Epithelial cell of proximal tubule (primary cell): ENCODE measurements at regions not wholly inside any gene's neighbourhood (a gene's known extent, or its start where the extent isn't known, plus 50 kb on each side); places are given as distances from the start of the nearest gene placed in this dataset.
A peak's percentile ranks its signal among the peaks of the same experiment; 100 is the strongest.

Experiments used
- DNase-seq: peaks from one replicate; pipeline ENCODE4 v3.0.0-alpha.2; 2011; ENCODE audit warnings: low read depth
- H3K4me3 ChIP-seq: 2 replicates; pipeline ENCODE4 v1.5.1; 2011; ENCODE audit warnings: low read depth, mild to moderate bottlenecking, low read length
- CTCF ChIP-seq: conservative IDR thresholded peaks from 2 replicates; pipeline ENCODE4 v1.5.1; 2012; ENCODE audit warnings: low read depth, mild to moderate bottlenecking, low read length

- TF ChIP-seq CTCF = no peak
- no peak for DNase-seq
- no peak overlapping the region for H3K4me3 ChIP-seq
Measured at GRCh38 chr5:137567226-137567625, 68.1 kb upstream of the SPOCK1 start.

GRCh38 chr5:137566780-137567179 is 67.7 kb upstream of the SPOCK1 start:
- H3K4me3 ChIP-seq = no peak overlapping the region
- no peak for DNase-seq
- no peak for TF ChIP-seq CTCF

GRCh38 chr5:137566118-137566541 is 67.0 kb upstream of the SPOCK1 start:
- no peak for DNase-seq
- no peak overlapping the region for H3K4me3 ChIP-seq
- no peak for TF ChIP-seq CTCF

- no peak for TF ChIP-seq CTCF
- no peak overlapping the region for H3K4me3 ChIP-seq
- no peak for DNase-seq
Measured at GRCh38 chr5:137565450-137565849, 66.3 kb upstream of the SPOCK1 start.

DNA sequence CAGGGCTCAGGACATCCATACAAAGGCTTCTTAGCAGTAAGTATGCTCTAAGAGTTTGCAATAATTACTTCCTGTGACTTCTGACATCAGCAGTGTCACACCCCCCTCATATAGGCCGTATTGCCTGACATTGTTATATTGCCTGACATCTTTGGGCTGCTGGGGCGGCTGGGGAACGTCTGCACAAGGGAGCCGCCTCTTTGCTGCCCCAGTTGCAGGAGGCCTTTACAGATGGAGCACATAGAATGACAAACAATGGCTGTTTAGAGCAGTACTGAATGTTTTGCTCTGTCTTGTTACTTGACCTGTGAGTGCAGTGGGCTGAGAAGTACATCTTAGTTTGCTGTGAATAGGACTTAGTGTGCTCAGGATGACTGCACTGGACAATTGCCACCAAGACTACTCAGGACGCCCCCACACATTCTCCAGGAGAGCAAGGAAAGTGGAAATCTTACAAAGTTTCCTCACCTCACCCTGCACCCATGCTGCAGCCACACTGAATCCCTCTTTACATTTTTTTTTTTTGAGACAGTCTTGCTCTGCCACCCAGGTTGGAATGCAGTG is 65.4 kb upstream of the SPOCK1 start:
- no peak for TF ChIP-seq CTCF
- no peak overlapping the region for H3K4me3 ChIP-seq
- DNase-seq = peak; percentile 46

DNA sequence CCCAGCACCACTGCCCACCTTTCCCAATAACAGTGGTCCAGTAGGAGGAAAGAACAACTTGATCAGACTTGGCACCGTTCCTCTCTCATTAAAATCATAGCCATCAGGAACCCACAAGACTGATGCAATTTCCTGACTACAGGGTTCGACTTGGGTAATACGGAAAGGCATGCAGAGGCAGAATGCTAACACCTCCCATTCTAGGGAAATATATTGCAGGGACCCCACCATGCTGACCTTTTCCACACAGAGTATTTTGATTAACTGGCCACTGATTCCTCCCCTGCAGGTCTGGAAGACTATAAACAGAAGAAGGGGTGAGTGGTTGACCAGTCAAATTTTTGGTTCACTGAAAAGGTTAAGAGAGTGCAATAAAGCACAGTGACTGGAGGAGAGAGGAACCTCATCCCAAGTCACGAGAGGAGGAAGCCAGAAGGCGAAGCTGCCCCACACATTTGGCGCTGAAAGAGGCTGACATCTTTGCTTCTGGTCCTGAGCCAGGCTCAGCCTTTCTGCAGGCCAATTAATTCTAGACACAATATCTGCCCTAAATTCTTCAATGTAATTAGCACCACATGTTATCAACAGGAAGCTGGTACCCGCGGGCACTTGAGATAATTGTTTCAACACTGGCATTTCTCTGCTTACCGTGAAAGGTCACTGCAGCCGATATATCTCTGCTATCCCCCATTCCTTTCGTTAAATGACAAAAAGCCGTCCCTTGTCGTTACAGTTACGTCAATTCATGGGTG is 64.7 kb upstream of the SPOCK1 start:
- H3K4me3 ChIP-seq = no peak overlapping the region
- DNase-seq = peak; percentile 68
- TF ChIP-seq CTCF = no peak

DNA sequence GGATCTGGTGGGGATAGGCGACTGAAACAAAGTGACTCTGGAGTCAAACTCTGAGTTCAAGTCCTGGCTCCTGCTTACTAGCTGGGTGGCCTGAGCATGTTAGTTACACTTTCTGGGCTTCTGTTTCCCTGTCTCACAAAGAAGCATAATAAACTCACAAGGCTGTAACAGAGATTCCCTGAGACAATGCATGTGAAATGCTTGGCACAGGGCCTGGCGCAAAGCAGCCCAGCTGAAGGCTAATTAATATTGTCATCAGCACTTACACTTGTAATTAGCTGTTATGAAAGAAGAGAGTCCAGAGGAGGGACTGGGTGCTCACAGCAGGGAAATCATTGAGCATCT is 64.1 kb upstream of the SPOCK1 start:
- peak; percentile 23 for DNase-seq
- TF ChIP-seq CTCF = no peak
- no peak overlapping the region for H3K4me3 ChIP-seq
